Stomach (tissue), 8 donors: ENCODE measurements at regions not wholly inside any gene's neighbourhood (a gene's known extent, or its start where the extent isn't known, plus 50 kb on each side); places are given as distances from the start of the nearest gene placed in this dataset.

Source experiments
- DNase-seq, 2 donors: peaks; one replicate each; pipeline versions ENCODE4 v3.0.0 to v3.0.0-alpha.2; 2013 to 2019
- H3K27ac ChIP-seq, 5 donors: fragments of 200-600 bp in 4 of 5; sonication (generic) in 4 of 5; one replicate each; pipeline ENCODE4 v1.5.1; 2013 to 2019; ENCODE audit warnings: mild to moderate bottlenecking in 1 of 5, moderate library complexity in 1 of 5
- H3K27me3 ChIP-seq, 3 donors: fragments of 200-600 bp; sonication (generic); one replicate each; pipeline ENCODE4 v1.5.1; 2017 to 2019; ENCODE audit warnings: mixed run types in 1 of 3
- H3K36me3 ChIP-seq, 4 donors: fragments of 200-600 bp; sonication (generic); 1 replicate in 3 of 4; 2 replicates in 1 of 4; pipeline ENCODE4 v1.5.1; 2016 to 2019
- H3K4me1 ChIP-seq, 4 donors: fragments of 200-600 bp; sonication (generic); one replicate each; pipeline ENCODE4 v1.5.1; 2016 to 2019
- H3K4me3 ChIP-seq, 4 donors: fragments of 200-600 bp; sonication (generic) in 3 of 4; one replicate each; pipeline ENCODE4 v1.5.1; 2016 to 2019; ENCODE audit warnings: mild to moderate bottlenecking in 1 of 4
- H3K9me3 ChIP-seq, 4 donors: fragments of 200-600 bp; sonication (generic); one replicate each; pipeline ENCODE4 v1.5.1; 2016 to 2019
- CTCF ChIP-seq, 7 experiments: fragments of 450-650 bp in 4 of 7; fragments of 200-600 bp in 3 of 7; sonication (generic) in 3 of 7; IDR thresholded peaks; one replicate each; pipeline ENCODE4 v1.5.1; 2016 to 2019; ENCODE audit warnings: antibody characterized with exemption in 7 of 7, control low read depth in 2 of 7, mild to moderate bottlenecking in 1 of 7
- EP300 ChIP-seq: sonication (generic); formaldehyde crosslinking; IDR thresholded peaks from one replicate; pipeline ENCODE4 v1.6.1; 2017; ENCODE audit warnings: antibody characterized with exemption
- POLR2A ChIP-seq, 4 donors: fragments of 450-650 bp; IDR thresholded peaks; one replicate each; pipeline ENCODE4 v1.6.1; 2016; ENCODE audit warnings: antibody characterized with exemption in 4 of 4, control low read depth in 2 of 4, mild to moderate bottlenecking in 1 of 4, moderate library complexity in 1 of 4
- POLR2AphosphoS5 ChIP-seq, 3 donors: sonication (generic); formaldehyde crosslinking; IDR thresholded peaks; one replicate each; pipeline ENCODE4 v1.6.1; 2016; ENCODE audit warnings: antibody characterized with exemption in 3 of 3
- WGBS, 5 donors: extraction: QIAGEN DNeasy Blood & Tissue Kit in 3 of 5; methylation state at CpG; one replicate each; pipeline versions ENCODE4 v1.1.5 to v1.1.7; 2013 to 2018; 5-methylcytosine and 5-hydroxymethylcytosine counted together
- intact Hi-C: fragments of 100-400 bp; cut with DNase I; formaldehyde crosslinking; loops from one replicate; pipeline ENCODE4 v1.15.1; 2023; ENCODE audit warnings: low total_unique reads
- donor health status: healthy with polysubstance abuse.
- donor health status: Bipolar disorder and iron deficiency.
- donor health status: healthy.

GRCh38 chr1:157196245-157196543 lies 58.0 kb upstream of the ETV3 start:
- H3K4me1 ChIP-seq = peaks cover 0 to 18% (median 8%) of the 10 kb centered on the region in 4 donors
- no peak overlapping the region for H3K27ac ChIP-seq
- intact Hi-C loops = loop anchor here (5.0 to 10.0 kb wide), 2 partner anchors 169 to 291 kb away; no protein-coding TSS in a partner anchor
- no peak for DNase-seq
- peaks cover 0 to 32% (median 20%) of the 10 kb centered on the region in 3 donors for H3K27me3 ChIP-seq
- H3K9me3 ChIP-seq = no peaks in the 10 kb centered on the region
- no peaks in the 10 kb centered on the region for H3K36me3 ChIP-seq
- no peak overlapping the region for H3K4me3 ChIP-seq
- 90 to 100% (median 93%) methylated on average over 2 of the region's 2 CpGs for WGBS, 5 donors
- TF ChIP-seq EP300 (no peak), CTCF (IDR thresholded peaks at IDR 0.05) (no peak), POLR2AphosphoS5 (IDR thresholded peaks at IDR 0.05) (no peak), POLR2A (IDR thresholded peaks at IDR 0.05) (no peak)

- Histone ChIP-seq H3K9me3 (no peaks in the 10 kb centered on the region), H3K4me1 (peaks cover 0 to 18% (median 8%) of the 10 kb centered on the region in 4 donors), H3K36me3 (no peaks in the 10 kb centered on the region), H3K27ac (no peak overlapping the region), H3K4me3 (peak overlapping the region in 1 of 4 donors; percentile 16), H3K27me3 (peaks cover 0 to 32% (median 20%) of the 10 kb centered on the region in 3 donors)
- DNase-seq = no peak
- WGBS, 5 donors = 83 to 91% (median 88%) methylated on average over 2 to 13 of the region's 13 CpGs
- intact Hi-C loops = loop anchor here (5.0 to 10.0 kb wide), 2 partner anchors 169 to 292 kb away; no protein-coding TSS in a partner anchor
- no peak for TF ChIP-seq POLR2A (IDR thresholded peaks at IDR 0.05)
- TF ChIP-seq EP300 = no peak
- no peak for TF ChIP-seq CTCF (IDR thresholded peaks at IDR 0.05)
- no peak for TF ChIP-seq POLR2AphosphoS5 (IDR thresholded peaks at IDR 0.05)
Measured at GRCh38 chr1:157195521-157196244, 57.5 kb upstream of the ETV3 start.

GRCh38 chr1:157194731-157195520 lies 56.7 kb upstream of the ETV3 start:
- peaks cover 0 to 18% (median 8%) of the 10 kb centered on the region in 4 donors for H3K4me1 ChIP-seq
- 28 to 47% (median 41%) methylated on average over 16 to 67 of the region's 67 CpGs for WGBS, 5 donors
- peak overlapping the region in 3 of 4 donors; percentile 2 to 16 (median 4) for H3K4me3 ChIP-seq
- no peak overlapping the region for H3K27ac ChIP-seq
- intact Hi-C loops = loop anchor here (5.0 to 10.0 kb wide), 2 partner anchors 170 to 292 kb away; no protein-coding TSS in a partner anchor
- H3K27me3 ChIP-seq = peaks cover 0 to 39% (median 20%) of the 10 kb centered on the region in 3 donors
- no peaks in the 10 kb centered on the region for H3K36me3 ChIP-seq
- TF ChIP-seq POLR2AphosphoS5 (IDR thresholded peaks at IDR 0.05) = no peak
- TF ChIP-seq POLR2A (IDR thresholded peaks at IDR 0.05) = no peak
- TF ChIP-seq EP300 = no peak
- TF ChIP-seq CTCF (IDR thresholded peaks at IDR 0.05) = no peak
- H3K9me3 ChIP-seq = no peaks in the 10 kb centered on the region
- peak in 1 of 2 donors; percentile 27 for DNase-seq

GRCh38 chr1:157193702-157194391 lies 55.7 kb upstream of the ETV3 start:
- DNase-seq = peak; percentile 78 to 82
- peaks cover 0 to 18% (median 8%) of the 10 kb centered on the region in 4 donors for H3K4me1 ChIP-seq
- intact Hi-C loops = loop anchor here (10.0 kb wide), 1 partner anchor 171 kb away; no protein-coding TSS in a partner anchor
- peaks cover 0 to 39% (median 20%) of the 10 kb centered on the region in 3 donors for H3K27me3 ChIP-seq
- no peak overlapping the region for H3K27ac ChIP-seq
- TF ChIP-seq EP300 (no peak), CTCF (IDR thresholded peaks at IDR 0.05) (peak in 4 of 7 experiments; percentile 36 to 63 (median 58))
- no peak overlapping the region for H3K4me3 ChIP-seq
- H3K9me3 ChIP-seq = no peaks in the 10 kb centered on the region
- H3K36me3 ChIP-seq = no peaks in the 10 kb centered on the region
- 45 to 49% (median 47%) methylated on average over 20 of the region's 20 CpGs for WGBS, 5 donors
